HuH-7.5 (cell line): ENCODE measurements at regions not wholly inside any gene's neighbourhood (a gene's known extent, or its start where the extent isn't known, plus 50 kb on each side); places are given as distances from the start of the nearest gene placed in this dataset.

Experiments used
- DNase-seq: peaks from one replicate; pipeline ENCODE4 v3.0.0; 2011; ENCODE audit warnings: low spot score

DNA sequence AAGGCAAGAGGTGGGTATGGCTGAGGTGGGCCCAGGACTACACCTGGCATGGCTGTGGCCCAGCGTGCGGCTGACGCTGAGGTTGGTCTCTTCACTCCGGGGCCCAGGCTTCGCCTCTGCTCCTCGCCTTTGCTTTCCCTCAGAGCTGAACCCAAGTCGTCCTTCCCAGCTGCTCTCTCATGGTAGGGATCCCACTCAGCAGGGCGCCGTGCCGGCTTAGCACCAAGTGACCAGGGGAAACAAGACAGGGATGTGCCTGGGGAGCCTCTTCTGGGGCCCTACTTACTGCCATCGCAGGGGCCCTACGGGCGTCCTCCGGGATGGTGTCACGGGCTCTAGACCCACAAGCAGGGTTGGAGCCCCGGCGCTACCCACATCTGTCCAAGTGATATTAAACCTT is 138.1 kb upstream of the ALKAL2 start:
- DNase-seq, result no peak

DNA sequence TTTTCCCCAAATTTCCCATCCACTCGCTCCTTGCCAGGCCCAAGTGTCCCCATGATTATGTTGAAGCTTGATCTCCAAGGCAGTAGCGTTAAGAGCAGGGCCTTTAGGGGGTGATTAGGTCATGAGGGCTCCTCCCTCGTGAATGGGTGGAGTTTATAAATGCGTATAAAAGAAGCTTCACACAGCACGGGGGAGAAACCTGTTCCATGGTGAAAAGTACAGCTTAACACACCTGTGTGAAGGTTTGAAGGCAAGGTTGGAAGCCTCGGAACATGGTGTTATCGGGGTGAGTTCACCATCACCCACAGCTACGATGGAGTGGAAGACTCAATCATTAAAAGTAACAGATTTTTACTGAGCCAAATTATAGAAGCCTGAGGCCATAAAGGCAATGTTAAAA is 137.4 kb upstream of the ALKAL2 start:
- no peak for DNase-seq

GRCh38 chr2:424306-425171 is 136.6 kb upstream of the ALKAL2 start:
- DNase-seq, result no peak

- DNase-seq, result no peak
These were observed 135.6 kb upstream of the ALKAL2 start for GRCh38 chr2:423479-423878.

GRCh38 chr2:422676-423435 is 135.0 kb upstream of the ALKAL2 start:
- no peak for DNase-seq

DNA sequence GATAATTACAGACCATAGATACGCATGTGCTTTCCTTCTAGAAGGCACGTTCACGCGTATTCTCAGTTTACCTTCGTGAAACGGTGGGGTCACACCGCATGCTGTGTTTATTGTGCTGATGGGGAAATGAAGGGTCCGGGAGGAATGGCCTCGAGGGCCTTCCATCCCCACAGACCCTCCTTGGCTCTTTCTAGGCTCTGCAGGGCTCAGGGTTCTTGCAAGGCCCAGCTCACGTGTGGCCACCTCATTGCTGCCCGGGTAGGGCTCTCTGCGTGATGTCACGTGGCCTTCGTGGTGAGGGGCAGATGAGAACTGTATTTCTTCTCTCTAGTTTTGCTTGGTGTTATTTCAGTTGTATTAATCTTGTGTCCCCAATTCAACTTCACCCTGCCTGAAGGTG is 133.5 kb upstream of the ALKAL2 start:
- no peak for DNase-seq

GRCh38 chr2:419687-420317 is 131.9 kb upstream of the ALKAL2 start:
- DNase-seq, result no peak

- DNase-seq, result no peak
These were observed 129.8 kb upstream of the ALKAL2 start for GRCh38 chr2:417662-418061.

DNA sequence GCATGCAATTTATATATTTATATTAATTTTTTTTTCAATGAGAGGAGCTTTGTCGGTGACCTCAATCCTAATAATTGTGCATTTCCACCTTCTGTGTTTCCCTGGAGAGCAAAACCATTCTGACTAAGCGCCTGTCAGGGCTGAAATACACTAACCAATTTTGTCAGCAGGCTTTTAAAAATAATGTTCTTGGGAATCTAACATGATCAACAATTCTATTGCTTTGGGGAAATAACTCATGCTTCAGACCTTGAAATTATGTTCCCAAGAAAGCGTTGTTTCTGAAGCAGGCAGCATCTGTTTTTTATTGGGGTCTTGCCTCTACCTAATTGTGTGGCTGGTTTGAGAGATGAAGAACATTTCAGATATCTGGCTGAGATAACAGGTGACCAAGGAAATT is 129.1 kb upstream of the ALKAL2 start:
- DNase-seq, result no peak

DNA sequence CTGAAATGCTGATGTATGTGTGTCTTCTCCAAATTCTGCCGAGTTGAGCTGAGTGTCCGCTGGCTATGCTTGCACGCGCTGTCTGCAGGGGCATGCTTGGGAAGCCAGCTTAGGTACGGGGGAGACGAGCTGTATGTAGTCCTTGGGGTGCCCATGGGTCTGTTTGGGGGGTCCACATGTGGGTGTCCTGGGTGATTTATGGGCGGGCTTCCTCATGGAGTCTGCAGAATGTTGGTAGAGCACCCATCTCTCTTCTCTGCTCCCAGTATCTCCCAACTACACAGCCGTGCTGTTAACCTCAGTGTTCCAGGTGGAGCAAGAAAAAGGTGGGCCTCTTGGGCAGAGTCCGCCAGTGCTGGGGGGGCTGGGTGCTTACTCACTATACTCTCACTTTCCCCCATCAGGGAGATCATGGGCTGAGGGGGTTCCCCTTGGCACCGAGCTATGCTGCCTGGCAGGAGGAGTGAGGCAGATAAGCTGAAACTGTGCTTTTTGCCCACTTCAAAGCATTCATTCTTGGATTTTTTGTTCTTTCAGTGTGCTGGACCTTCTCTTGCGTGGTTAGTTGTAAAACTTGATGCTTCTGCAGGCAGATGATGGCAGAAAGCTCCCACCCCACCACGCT is 128.2 kb upstream of the ALKAL2 start:
- DNase-seq, result no peak

GRCh38 chr2:409523-409922 is 121.6 kb upstream of the ALKAL2 start:
- DNase-seq, result no peak

- DNase-seq, result no peak
These were observed 119.7 kb upstream of the ALKAL2 start for GRCh38 chr2:407630-408029.

DNA sequence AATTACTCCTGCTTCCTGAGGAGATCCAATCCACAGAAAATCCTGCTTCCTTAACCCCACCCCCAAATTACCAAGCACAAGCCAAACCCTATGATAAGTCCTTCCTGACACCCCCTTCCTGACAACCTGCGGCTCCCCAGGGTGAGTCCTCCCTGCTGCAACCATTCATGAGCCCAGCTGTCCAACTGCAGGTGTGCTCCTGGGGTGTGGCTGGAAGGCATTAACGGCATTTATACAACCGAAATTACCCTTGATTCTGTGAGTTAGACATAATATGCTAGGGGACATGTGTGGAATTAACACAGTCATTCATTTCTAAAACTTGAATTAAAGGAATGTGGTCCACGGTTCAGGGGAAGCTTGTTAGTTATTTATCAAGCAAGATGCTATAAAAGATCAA is 119.0 kb upstream of the ALKAL2 start:
- no peak for DNase-seq

DNA sequence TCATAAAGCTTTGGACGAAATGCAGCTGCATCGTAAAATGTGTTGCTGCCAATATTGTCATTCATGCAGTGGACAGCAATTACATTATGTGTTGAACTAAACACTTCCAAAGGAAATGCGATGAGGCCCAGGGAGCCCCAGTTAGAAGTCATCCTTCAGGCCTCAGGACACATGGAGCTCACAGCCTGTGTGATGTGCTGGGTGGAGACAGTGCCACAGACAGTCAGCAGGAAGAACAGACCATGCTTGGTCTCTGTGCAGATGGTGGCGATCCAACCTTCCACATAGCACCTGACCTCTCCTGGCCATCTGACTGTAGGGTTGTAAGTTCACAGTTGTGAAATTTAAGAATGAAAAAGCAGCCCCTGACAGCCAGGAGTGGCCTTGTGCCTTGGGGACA is 118.3 kb upstream of the ALKAL2 start:
- DNase-seq, result no peak

DNA sequence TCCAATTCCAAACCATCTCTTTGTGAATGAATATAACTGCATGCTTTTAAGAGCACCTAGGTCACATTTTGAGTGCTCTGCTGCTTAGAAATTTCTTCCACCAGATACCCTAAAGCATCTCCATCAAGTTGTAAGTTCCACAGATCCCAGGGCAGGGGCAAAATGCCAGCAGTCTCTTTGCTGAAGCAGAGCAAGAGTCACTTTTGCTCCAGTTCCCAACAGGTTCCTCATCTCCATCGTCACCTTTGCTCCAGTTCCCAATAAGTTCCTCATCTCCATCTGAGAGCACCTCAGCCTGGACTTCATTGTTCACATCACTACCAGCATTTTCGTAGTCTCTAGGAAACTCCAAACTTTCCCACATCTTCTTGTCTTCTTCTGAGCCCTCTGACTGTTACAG is 116.7 kb upstream of the ALKAL2 start:
- no peak for DNase-seq

DNA sequence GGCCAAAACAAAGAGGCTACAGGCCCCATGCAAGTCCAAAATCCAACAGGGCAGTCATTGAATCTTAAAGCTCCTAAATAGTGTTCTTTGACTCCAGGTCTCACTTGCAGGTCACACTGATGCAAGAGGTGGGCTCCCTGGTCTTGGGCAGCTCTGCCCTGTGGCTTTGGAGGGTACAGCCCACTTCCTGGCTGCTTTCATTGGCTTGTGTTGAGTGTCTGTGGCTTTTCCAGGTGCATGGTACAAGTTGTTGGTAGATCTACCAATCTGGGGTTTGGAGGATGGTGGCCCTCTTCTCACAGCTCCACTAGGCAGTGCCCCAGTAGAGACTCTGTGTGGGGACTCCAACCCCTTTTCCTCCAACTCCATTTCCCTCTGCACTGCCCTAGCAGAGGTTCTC is 115.8 kb upstream of the ALKAL2 start:
- DNase-seq, result no peak

- no peak for DNase-seq
These were observed 114.8 kb upstream of the ALKAL2 start for GRCh38 chr2:402721-403120.

GRCh38 chr2:402206-402605 is 114.3 kb upstream of the ALKAL2 start:
- no peak for DNase-seq

DNA sequence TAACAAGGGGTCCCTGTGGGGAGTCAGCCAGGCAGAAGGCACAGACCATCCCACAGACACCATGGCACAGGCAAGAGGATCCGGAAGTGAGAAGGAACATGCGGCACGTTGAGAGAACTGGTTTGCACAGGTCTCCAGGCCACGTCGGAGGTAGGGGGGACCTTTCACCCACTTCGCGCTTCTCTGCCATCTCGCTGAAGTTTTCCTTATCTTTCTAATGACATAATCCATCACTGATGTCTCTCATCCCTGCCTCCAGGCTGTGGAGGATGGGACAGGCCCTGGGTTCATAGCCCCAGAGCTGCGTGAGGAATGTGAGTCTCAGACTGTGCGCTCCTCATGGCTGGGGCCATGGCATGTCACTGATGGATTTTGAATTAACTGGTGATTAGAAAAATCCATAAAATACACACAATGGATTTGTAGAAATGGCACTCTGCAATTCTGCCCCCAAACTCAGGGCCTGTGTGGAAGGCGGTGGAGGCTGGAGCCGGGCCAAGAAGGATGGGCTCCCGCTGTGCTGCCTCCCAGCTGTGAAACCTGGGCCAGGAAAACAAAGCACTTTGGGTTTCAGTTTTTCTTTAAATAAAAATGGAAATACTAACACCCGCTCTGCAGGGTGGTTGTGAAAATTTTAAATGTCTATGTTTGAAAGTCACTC is 113.3 kb upstream of the ALKAL2 start:
- DNase-seq, result no peak

GRCh38 chr2:397926-398325 is 110.0 kb upstream of the ALKAL2 start:
- no peak for DNase-seq

DNA sequence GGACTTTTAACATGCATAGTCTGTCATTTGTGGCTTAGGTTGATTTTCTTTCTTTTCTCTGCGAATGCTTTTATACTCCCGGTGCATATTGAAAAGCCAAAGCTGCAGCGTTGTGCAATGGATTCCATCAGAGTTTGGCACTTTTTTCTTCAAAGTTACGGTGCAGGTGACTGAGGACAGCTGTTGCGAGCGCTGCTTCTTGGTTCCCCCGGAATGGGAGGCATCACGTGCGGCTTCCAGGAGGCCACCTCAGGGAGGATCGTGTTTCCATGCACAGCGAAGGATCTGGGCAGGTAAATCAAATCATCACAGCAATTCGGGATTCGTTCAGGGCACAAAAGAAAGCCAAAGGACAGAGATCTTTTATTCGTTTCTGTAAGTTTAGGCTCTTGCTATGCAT is 109.6 kb upstream of the ALKAL2 start:
- no peak for DNase-seq

DNA sequence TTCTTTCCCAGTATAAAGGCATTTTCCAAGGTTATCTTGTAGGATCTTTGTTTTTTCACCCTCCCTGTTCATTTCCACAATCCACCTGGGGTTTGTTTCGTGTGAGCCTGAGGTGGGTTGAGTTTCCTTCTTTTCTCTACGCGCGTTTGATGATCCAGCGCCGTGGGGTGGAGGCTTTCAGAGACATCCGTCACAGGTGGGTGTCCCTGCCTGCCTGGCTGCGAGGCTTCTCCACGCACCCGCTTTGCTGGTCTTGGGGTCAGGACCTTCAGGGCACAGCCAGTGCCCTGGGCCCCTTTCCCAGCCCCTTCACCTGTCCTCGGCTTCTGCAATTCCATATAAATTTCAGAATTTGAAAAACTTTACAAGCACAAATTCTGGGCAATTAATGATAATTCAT is 109.0 kb upstream of the ALKAL2 start:
- DNase-seq, result no peak
